HL-60 (cell line): ENCODE measurements at regions not wholly inside any gene's neighbourhood (a gene's known extent, or its start where the extent isn't known, plus 50 kb on each side); places are given as distances from the start of the nearest gene placed in this dataset.

Experiments used
- DNase-seq, 2 experiments: peaks; one replicate each; pipeline ENCODE4 v3.0.0-alpha.2; 2010 to 2020; ENCODE audit warnings: low read depth in 1 of 2, low spot score in 1 of 2
- H3K27ac ChIP-seq: fragments of 250-450 bp; sonication (Bioruptor Pico); replicated peaks from 2 replicates; pipeline ENCODE4 v1.5.1; 2020; ENCODE audit warnings: mild to moderate bottlenecking, moderate library complexity
- H3K27me3 ChIP-seq: fragments of 250-450 bp; sonication (Bioruptor Pico); 2 replicates; pipeline ENCODE4 v1.5.1; 2021; ENCODE audit warnings: mild to moderate bottlenecking, moderate library complexity; ENCODE audit not compliant: insufficient read depth, poor library complexity, severe bottlenecking
- H3K4me3 ChIP-seq: replicated peaks from 2 replicates; pipeline ENCODE4 v1.5.1; 2011; ENCODE audit warnings: mild to moderate bottlenecking, control low read depth, low read length; ENCODE audit not compliant: insufficient read depth
- GABPA ChIP-seq: IDR thresholded peaks from 2 replicates; pipeline ENCODE4 v1.6.1; 2012; ENCODE audit warnings: low read depth
- POLR2AphosphoS5 ChIP-seq: IDR thresholded peaks from 2 replicates; pipeline ENCODE4 v1.6.1; 2012; ENCODE audit warnings: low read depth
- SPI1 ChIP-seq: IDR thresholded peaks from 2 replicates; pipeline ENCODE4 v1.6.1; 2012; ENCODE audit warnings: low read depth, mild to moderate bottlenecking, borderline replicate concordance
- TF ChIP-seq, protein P1 (sequence below): IDR thresholded peaks from 2 replicates; pipeline ENCODE4 v1.6.1; 2012; ENCODE audit warnings: low read depth; ENCODE audit not compliant: insufficient replicate concordance
- TF ChIP-seq, protein P2 (sequence below): IDR thresholded peaks from one replicate; pipeline ENCODE4 v1.5.1; 2011; ENCODE audit warnings: low read length, control low read depth, inconsistent platforms; ENCODE audit not compliant: insufficient read depth

DNA sequence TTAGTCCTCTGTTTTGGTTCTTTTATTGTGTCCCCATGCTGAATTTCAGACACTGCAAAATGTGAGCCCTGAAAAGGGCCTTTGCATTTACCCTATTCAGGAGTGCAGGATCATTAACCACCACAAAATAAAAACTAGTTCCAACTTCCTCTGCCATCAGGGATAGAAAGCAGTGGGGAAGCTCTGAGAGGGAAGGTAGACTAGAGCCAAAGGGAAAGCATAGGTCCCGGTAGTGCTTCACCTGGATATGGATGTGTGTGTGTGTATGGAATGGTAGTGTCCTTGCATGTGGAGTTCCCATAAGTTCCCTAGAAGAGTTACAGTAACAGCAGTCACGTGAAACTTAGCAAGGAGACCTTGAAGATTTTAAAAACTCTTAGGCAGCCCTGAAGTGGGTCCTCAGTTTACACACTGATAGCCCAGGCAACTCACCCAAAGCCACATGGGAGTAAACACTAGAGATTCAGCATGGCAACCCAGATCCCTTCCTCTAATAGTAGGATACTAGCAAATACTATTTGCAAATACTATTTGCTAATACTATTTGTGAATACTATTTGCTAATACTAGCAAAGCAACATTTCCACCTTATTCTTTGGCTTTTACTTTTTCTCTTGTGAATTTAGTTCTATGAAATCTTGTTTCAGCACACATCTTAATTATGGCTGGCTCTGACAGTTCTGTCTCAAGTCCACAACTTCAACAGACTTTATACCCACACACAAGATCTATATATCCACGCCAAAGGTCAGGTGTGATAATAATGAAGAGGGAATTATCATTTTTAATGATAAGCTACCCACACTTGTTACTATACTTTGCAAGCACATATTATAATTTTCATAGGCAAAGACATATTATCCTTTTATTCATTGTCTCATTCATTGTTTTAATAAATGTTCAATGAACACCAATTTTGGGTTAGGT lies 70.4 kb upstream of the IFNE start:
- no peaks in the 10 kb centered on the region for H3K27me3 ChIP-seq

DNA sequence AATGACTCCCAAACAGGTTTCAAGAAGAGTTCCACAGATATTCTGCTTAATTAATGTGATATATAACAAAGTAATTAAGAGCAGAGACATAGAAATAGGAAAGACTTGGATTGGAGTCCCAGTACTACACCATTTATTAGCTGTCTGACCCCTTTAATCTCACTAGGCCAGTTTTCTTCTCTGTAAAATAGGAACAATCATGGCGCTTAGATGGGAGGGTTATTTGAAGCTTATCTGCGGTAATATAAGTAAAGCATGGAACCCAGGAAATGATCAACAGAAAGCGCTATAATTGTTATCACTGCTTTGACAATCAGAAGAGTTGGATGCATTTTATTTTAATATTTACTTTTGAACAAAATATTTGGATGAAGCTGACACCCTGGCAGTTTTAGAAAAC lies 71.3 kb upstream of the IFNE start:
- no peak overlapping the region for H3K4me3 ChIP-seq
- H3K27me3 ChIP-seq = no peaks in the 10 kb centered on the region
- no peak for DNase-seq
- no peak overlapping the region for H3K27ac ChIP-seq
- TF ChIP-seq GABPA = no peak
- TF ChIP-seq, protein P1, sequence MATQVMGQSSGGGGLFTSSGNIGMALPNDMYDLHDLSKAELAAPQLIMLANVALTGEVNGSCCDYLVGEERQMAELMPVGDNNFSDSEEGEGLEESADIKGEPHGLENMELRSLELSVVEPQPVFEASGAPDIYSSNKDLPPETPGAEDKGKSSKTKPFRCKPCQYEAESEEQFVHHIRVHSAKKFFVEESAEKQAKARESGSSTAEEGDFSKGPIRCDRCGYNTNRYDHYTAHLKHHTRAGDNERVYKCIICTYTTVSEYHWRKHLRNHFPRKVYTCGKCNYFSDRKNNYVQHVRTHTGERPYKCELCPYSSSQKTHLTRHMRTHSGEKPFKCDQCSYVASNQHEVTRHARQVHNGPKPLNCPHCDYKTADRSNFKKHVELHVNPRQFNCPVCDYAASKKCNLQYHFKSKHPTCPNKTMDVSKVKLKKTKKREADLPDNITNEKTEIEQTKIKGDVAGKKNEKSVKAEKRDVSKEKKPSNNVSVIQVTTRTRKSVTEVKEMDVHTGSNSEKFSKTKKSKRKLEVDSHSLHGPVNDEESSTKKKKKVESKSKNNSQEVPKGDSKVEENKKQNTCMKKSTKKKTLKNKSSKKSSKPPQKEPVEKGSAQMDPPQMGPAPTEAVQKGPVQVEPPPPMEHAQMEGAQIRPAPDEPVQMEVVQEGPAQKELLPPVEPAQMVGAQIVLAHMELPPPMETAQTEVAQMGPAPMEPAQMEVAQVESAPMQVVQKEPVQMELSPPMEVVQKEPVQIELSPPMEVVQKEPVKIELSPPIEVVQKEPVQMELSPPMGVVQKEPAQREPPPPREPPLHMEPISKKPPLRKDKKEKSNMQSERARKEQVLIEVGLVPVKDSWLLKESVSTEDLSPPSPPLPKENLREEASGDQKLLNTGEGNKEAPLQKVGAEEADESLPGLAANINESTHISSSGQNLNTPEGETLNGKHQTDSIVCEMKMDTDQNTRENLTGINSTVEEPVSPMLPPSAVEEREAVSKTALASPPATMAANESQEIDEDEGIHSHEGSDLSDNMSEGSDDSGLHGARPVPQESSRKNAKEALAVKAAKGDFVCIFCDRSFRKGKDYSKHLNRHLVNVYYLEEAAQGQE = no peak
- TF ChIP-seq SPI1 = no peak
- TF ChIP-seq, protein P2, sequence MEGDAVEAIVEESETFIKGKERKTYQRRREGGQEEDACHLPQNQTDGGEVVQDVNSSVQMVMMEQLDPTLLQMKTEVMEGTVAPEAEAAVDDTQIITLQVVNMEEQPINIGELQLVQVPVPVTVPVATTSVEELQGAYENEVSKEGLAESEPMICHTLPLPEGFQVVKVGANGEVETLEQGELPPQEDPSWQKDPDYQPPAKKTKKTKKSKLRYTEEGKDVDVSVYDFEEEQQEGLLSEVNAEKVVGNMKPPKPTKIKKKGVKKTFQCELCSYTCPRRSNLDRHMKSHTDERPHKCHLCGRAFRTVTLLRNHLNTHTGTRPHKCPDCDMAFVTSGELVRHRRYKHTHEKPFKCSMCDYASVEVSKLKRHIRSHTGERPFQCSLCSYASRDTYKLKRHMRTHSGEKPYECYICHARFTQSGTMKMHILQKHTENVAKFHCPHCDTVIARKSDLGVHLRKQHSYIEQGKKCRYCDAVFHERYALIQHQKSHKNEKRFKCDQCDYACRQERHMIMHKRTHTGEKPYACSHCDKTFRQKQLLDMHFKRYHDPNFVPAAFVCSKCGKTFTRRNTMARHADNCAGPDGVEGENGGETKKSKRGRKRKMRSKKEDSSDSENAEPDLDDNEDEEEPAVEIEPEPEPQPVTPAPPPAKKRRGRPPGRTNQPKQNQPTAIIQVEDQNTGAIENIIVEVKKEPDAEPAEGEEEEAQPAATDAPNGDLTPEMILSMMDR = no peak
- no peak for TF ChIP-seq POLR2AphosphoS5

More for the DNA sequence above, 70.4 kb upstream of the IFNE start:
- DNase-seq = no peak
- H3K4me3 ChIP-seq = no peak overlapping the region
- TF ChIP-seq, protein P1 = no peak
- TF ChIP-seq, protein P2 = no peak
- TF ChIP-seq POLR2AphosphoS5 (no peak), SPI1 (no peak), GABPA (no peak)
- H3K27ac ChIP-seq = no peak overlapping the region

DNA sequence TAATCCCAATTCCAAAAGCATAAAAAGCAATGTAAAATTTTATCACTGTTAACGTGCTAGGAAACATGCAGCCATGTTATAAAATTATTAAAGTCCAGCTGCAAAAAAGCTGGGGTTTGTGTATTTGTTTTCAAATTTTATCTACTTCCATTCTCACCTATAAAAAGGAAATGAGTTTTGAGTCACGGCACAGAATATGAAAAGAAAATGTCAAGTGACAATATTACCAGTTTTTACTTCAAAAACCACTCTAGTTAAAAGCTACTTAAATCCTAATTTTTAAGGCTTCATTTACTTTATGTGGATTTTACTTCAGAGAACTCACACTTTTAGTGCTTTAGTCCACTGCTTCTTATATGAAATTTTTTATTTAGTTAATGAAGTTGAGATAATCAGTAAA lies 72.7 kb upstream of the IFNE start:
- Histone ChIP-seq H3K27me3 (no peaks in the 10 kb centered on the region), H3K27ac (no peak overlapping the region), H3K4me3 (no peak overlapping the region)
- TF ChIP-seq GABPA (no peak), POLR2AphosphoS5 (no peak), SPI1 (no peak)
- TF ChIP-seq, protein P2 = no peak
- TF ChIP-seq, protein P1 = no peak
- DNase-seq = no peak
